ENCODE measurements at regions not wholly inside any gene's neighbourhood (a gene's known extent, or its start where the extent isn't known, plus 50 kb on each side); places are given as distances from the start of the nearest gene placed in this dataset.

- DNase-seq (ENCODE audit: low read depth in 2 of 2), result peak; percentile 37 to 89
These were observed 65.9 kb downstream of the EFNB1 start for GRCh38 chrX:68894513-68895340.

GRCh38 chrX:68894142-68894512, 65.3 kb downstream of the EFNB1 start:
- DNase-seq (ENCODE audit: low read depth in 2 of 2), result no peak

DNA sequence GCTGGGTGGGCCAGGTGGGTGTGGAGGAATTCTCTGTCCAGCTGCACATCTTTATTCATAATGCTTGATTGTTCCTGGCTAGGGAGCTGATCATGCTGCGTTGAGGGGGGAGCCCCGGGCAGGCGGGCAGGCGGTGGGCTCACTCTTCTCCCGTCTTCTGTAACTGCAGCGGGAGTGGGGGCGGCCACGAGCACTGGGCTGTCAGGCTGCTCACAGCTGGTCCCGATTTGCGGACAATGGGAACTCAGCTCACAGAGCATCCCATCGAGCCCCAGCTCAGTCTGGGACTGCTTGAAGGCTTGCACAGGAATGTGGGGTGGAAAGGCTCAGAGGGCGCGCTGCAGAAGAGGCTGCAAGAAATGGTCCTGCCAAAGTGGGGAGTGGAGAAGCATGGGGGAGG, 63.8 kb downstream of the EFNB1 start:
- DNase-seq (ENCODE audit: low read depth in 2 of 2), result no peak

- DNase-seq (ENCODE audit: low read depth in 2 of 2), result no peak
These were observed 63.3 kb downstream of the EFNB1 start for GRCh38 chrX:68892134-68892533.
